ENCODE measurements at regions not wholly inside any gene's neighbourhood (a gene's known extent, or its start where the extent isn't known, plus 50 kb on each side); places are given as distances from the start of the nearest gene placed in this dataset.

DNA sequence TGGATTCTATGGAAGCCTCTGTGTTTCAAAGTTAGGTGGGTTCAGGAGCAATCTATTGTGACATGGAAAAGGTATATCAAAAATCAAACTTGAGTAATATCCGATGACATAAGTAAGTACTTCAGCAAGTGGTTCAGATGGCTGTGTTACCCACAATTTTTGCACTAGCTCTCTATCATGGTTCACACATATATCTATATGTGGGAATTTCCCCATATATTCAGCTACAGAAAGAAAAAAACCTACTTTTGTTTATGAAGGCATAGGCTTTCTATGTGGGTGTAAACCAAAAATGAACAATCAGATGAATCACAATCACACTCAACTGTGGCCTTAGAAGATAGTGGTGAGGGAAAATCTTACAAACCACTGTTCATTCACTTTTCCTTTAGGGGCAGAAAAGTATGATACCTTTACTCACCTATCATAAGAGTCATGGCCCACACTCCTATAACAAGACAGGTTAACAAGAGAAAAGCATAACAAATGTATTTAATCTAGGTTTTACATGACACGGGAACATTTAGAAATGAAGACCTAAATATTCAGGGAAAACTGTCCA is 449.6 kb upstream of the HTR1E start:
- no peak for TF ChIP-seq POLR2AphosphoS5 (IDR thresholded peaks at IDR 0.05; ENCODE audit: low read depth, low read length)
- TF ChIP-seq GTF2F1 (IDR thresholded peaks at IDR 0.05; ENCODE audit: low read length) = no peak
- no peak for TF ChIP-seq ZNF3 (CRISPR knock-in tag; IDR thresholded peaks at IDR 0.05)
- TF ChIP-seq HOXA5 (CRISPR knock-in tag; IDR thresholded peaks at IDR 0.05) = no peak
- TF ChIP-seq IKZF1 (IDR thresholded peaks at IDR 0.05) = no peak
- TF ChIP-seq ZNF850 (CRISPR knock-in tag; conservative IDR thresholded peaks at IDR 0.05) = no peak
- no peak for TF ChIP-seq NKX3-1 (CRISPR knock-in tag; IDR thresholded peaks at IDR 0.05)
- TF ChIP-seq, protein P1, sequence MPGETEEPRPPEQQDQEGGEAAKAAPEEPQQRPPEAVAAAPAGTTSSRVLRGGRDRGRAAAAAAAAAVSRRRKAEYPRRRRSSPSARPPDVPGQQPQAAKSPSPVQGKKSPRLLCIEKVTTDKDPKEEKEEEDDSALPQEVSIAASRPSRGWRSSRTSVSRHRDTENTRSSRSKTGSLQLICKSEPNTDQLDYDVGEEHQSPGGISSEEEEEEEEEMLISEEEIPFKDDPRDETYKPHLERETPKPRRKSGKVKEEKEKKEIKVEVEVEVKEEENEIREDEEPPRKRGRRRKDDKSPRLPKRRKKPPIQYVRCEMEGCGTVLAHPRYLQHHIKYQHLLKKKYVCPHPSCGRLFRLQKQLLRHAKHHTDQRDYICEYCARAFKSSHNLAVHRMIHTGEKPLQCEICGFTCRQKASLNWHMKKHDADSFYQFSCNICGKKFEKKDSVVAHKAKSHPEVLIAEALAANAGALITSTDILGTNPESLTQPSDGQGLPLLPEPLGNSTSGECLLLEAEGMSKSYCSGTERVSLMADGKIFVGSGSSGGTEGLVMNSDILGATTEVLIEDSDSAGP (CRISPR knock-in tag; IDR thresholded peaks at IDR 0.05; ENCODE audit: borderline replicate concordance) = no peak
- TF ChIP-seq ZFAT (CRISPR knock-in tag; conservative IDR thresholded peaks at IDR 0.05) = no peak
- no peak for TF ChIP-seq CBFB (CRISPR knock-in tag; IDR thresholded peaks at IDR 0.05)
- TF ChIP-seq HMG20A (CRISPR knock-in tag; IDR thresholded peaks at IDR 0.05; ENCODE audit: borderline replicate concordance) = no peak
- TF ChIP-seq, protein P2, sequence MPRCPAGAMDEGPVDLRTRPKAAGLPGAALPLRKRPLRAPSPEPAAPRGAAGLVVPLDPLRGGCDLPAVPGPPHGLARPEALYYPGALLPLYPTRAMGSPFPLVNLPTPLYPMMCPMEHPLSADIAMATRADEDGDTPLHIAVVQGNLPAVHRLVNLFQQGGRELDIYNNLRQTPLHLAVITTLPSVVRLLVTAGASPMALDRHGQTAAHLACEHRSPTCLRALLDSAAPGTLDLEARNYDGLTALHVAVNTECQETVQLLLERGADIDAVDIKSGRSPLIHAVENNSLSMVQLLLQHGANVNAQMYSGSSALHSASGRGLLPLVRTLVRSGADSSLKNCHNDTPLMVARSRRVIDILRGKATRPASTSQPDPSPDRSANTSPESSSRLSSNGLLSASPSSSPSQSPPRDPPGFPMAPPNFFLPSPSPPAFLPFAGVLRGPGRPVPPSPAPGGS (CRISPR knock-in tag; IDR thresholded peaks at IDR 0.05) = no peak
- TF ChIP-seq JARID2 (CRISPR knock-in tag; IDR thresholded peaks at IDR 0.05; ENCODE audit: insufficient replicate concordance) = no peak
- TF ChIP-seq YEATS2 (CRISPR knock-in tag; IDR thresholded peaks at IDR 0.05; ENCODE audit: borderline replicate concordance) = no peak
- TF ChIP-seq, protein P3, sequence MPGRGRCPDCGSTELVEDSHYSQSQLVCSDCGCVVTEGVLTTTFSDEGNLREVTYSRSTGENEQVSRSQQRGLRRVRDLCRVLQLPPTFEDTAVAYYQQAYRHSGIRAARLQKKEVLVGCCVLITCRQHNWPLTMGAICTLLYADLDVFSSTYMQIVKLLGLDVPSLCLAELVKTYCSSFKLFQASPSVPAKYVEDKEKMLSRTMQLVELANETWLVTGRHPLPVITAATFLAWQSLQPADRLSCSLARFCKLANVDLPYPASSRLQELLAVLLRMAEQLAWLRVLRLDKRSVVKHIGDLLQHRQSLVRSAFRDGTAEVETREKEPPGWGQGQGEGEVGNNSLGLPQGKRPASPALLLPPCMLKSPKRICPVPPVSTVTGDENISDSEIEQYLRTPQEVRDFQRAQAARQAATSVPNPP (CRISPR knock-in tag; IDR thresholded peaks at IDR 0.05) = no peak
- TF ChIP-seq TOPORS (CRISPR knock-in tag; IDR thresholded peaks at IDR 0.05) = no peak
- TF ChIP-seq, protein P4, sequence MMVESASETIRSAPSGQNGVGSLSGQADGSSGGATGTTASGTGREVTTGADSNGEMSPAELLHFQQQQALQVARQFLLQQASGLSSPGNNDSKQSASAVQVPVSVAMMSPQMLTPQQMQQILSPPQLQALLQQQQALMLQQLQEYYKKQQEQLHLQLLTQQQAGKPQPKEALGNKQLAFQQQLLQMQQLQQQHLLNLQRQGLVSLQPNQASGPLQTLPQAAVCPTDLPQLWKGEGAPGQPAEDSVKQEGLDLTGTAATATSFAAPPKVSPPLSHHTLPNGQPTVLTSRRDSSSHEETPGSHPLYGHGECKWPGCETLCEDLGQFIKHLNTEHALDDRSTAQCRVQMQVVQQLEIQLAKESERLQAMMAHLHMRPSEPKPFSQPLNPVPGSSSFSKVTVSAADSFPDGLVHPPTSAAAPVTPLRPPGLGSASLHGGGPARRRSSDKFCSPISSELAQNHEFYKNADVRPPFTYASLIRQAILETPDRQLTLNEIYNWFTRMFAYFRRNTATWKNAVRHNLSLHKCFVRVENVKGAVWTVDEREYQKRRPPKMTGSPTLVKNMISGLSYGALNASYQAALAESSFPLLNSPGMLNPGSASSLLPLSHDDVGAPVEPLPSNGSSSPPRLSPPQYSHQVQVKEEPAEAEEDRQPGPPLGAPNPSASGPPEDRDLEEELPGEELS (CRISPR knock-in tag; IDR thresholded peaks at IDR 0.05) = no peak
- Histone ChIP-seq H3K4me2 (ENCODE audit: low read depth, low read length) (no peak overlapping the region), H3K9me3 (ENCODE audit: low read length) (no peaks in the 10 kb centered on the region), H2AFZ (ENCODE audit: low read length) (no peak overlapping the region), H3K79me2 (ENCODE audit: insufficient read depth, low read length) (no peaks in the 10 kb centered on the region), H3K27ac (ENCODE audit: extremely low read length, insufficient read depth, low read length) (no peak overlapping the region), H3K36me3 (replicated peaks in 1 of 2; ENCODE audit: control insufficient read depth in 1 of 2, insufficient read depth in 2 of 2, low read length in 2 of 2) (no peaks in the 10 kb centered on the region), H3K4me1 (ENCODE audit: insufficient read depth, low read length) (no peaks in the 10 kb centered on the region), H3K9ac (ENCODE audit: insufficient read depth, low read depth, low read length) (no peak overlapping the region), H3K4me3 (replicated peaks in 1 of 3; ENCODE audit: insufficient read depth in 1 of 3, low read depth in 2 of 3, low read length in 3 of 3) (no peak overlapping the region), H4K20me1 (ENCODE audit: insufficient read depth, low read length) (no peaks in the 10 kb centered on the region), H3K27me3 (ENCODE audit: control insufficient read depth in 1 of 2, insufficient read depth in 2 of 2, low read length in 2 of 2) (no peaks in the 10 kb centered on the region; a peak in 1 of 5 replicates)
- ChIA-PET CTCF (ENCODE audit: low intra/inter-chr PET ratio, low total read pairs) (no interaction called here), POLR2A (no interaction called here)
- FAIRE-seq = no peak
- in situ Hi-C loops (cut with HindIII; ENCODE audit: extremely low pct_ligation_motif_present, low pct_unique_long_range_greater_than_20kb) = no loop called here
- no TSS peak for BruUV-seq (replicated peaks)
- intact Hi-C loops (cut with micrococcal nuclease; ENCODE audit: unreplicated experiment) = no loop called here
- WGBS (ENCODE audit: low lambda C conversion rate) = 0% methylated on average over 2 of the region's 2 CpGs
- ATAC-seq = no peak
- no peak for DNase-seq (ENCODE audit: low spot score)
